Neuronal stem cell (in vitro differentiated cells): ENCODE measurements at regions not wholly inside any gene's neighbourhood (a gene's known extent, or its start where the extent isn't known, plus 50 kb on each side); places are given as distances from the start of the nearest gene placed in this dataset.

Experiments
- DNase-seq: peaks from one replicate; pipeline ENCODE4 v3.0.0-alpha.2; 2013; ENCODE audit warnings: low spot score
- H2AFZ ChIP-seq: one replicate; pipeline ENCODE4 v1.6.1; 2013; ENCODE audit warnings: mild to moderate bottlenecking, low read length, inconsistent platforms
- H2AK5ac ChIP-seq: 2 replicates; pipeline ENCODE4 v1.6.1; 2013; ENCODE audit warnings: low read depth, mild to moderate bottlenecking, inconsistent platforms, low read length, moderate library complexity, mixed read lengths
- H2BK120ac ChIP-seq: 2 replicates; pipeline ENCODE4 v1.6.1; 2013; ENCODE audit warnings: low read depth, mild to moderate bottlenecking, inconsistent platforms, low read length, moderate library complexity, mixed read lengths
- H2BK12ac ChIP-seq: one replicate; pipeline ENCODE4 v1.6.1; 2013; ENCODE audit warnings: low read length, inconsistent platforms
- H2BK15ac ChIP-seq: 2 replicates; pipeline ENCODE4 v1.6.1; 2013; ENCODE audit warnings: mild to moderate bottlenecking, low read length, inconsistent platforms, mixed read lengths
- H2BK5ac ChIP-seq: one replicate; pipeline ENCODE4 v1.6.1; 2013; ENCODE audit warnings: inconsistent platforms, mild to moderate bottlenecking, low read length, moderate library complexity
- H3K14ac ChIP-seq: one replicate; pipeline ENCODE4 v1.6.1; 2013; ENCODE audit warnings: low read length, inconsistent platforms
- H3K18ac ChIP-seq: 2 replicates; pipeline ENCODE4 v1.6.1; 2013; ENCODE audit warnings: low read length, inconsistent platforms
- H3K23ac ChIP-seq: 2 replicates; pipeline ENCODE4 v1.6.1; 2013; ENCODE audit warnings: low read depth, mild to moderate bottlenecking, mixed read lengths, low read length, inconsistent platforms; ENCODE audit not compliant: poor library complexity
- H3K27ac ChIP-seq: replicated peaks from 3 replicates; pipeline ENCODE4 v1.5.1; 2013; ENCODE audit warnings: low read length, inconsistent platforms
- H3K27me3 ChIP-seq, 3 experiments: 2 replicates each; pipeline ENCODE4 v1.6.1; 2013; ENCODE audit warnings: low read length in 3 of 3, mild to moderate bottlenecking in 2 of 3, inconsistent platforms in 1 of 3, low read depth in 1 of 3, mixed read lengths in 1 of 3, moderate library complexity in 1 of 3; ENCODE audit not compliant: control insufficient read depth in 3 of 3, insufficient read depth in 3 of 3
- H3K36me3 ChIP-seq, 2 donors: replicated peaks in 1 of 2; 2 replicates each; pipeline ENCODE4 v1.6.1; 2013; ENCODE audit warnings: low read length in 2 of 2; ENCODE audit not compliant: control insufficient read depth in 2 of 2, insufficient read depth in 2 of 2
- H3K4ac ChIP-seq: 2 replicates; pipeline ENCODE4 v1.6.1; 2013; ENCODE audit warnings: inconsistent platforms, mild to moderate bottlenecking, low read length, moderate library complexity
- H3K4me1 ChIP-seq, 2 donors: 1 replicate in 1 of 2; 2 replicates in 1 of 2; pipeline ENCODE4 v1.6.1; 2013; ENCODE audit warnings: low read length in 2 of 2, low read depth in 1 of 2; ENCODE audit not compliant: control insufficient read depth in 2 of 2, insufficient read depth in 1 of 2
- H3K4me2 ChIP-seq: one replicate; pipeline ENCODE4 v1.6.1; 2013; ENCODE audit warnings: mild to moderate bottlenecking, low read length, inconsistent platforms; ENCODE audit not compliant: insufficient read depth, poor library complexity, severe bottlenecking
- H3K4me3 ChIP-seq, 2 donors: 2 replicates each; pipeline ENCODE4 v1.5.1; 2013; ENCODE audit warnings: low read length in 2 of 2, mild to moderate bottlenecking in 2 of 2, inconsistent platforms in 1 of 2, moderate library complexity in 1 of 2
- H3K79me1 ChIP-seq: one replicate; pipeline ENCODE4 v1.6.1; 2013; ENCODE audit warnings: low read depth, mild to moderate bottlenecking, inconsistent platforms, low read length, moderate library complexity
- H3K9ac ChIP-seq: one replicate; pipeline ENCODE4 v1.6.1; 2013; ENCODE audit warnings: mild to moderate bottlenecking, low read depth, low read length, inconsistent platforms; ENCODE audit not compliant: poor library complexity
- H3K9me3 ChIP-seq, 2 donors: replicated peaks in 1 of 2; 2 replicates each; pipeline versions ENCODE3 to v1.6.1; 2013; ENCODE audit warnings: low read length in 2 of 2, mild to moderate bottlenecking in 2 of 2, inconsistent platforms in 1 of 2, low read depth in 1 of 2, mixed read lengths in 1 of 2, moderate library complexity in 1 of 2; ENCODE audit not compliant: control insufficient read depth in 2 of 2, insufficient read depth in 1 of 2
- H4K8ac ChIP-seq: one replicate; pipeline ENCODE4 v1.6.1; 2013; ENCODE audit warnings: low read depth, mild to moderate bottlenecking, inconsistent platforms, low read length, moderate library complexity
- H4K91ac ChIP-seq: one replicate; pipeline ENCODE4 v1.6.1; 2013; ENCODE audit warnings: low read length, low read depth, mild to moderate bottlenecking, inconsistent platforms; ENCODE audit not compliant: poor library complexity
- WGBS, 2 donors: extraction: QIAGEN DNeasy Blood & Tissue Kit; methylation state at CpG; one replicate each; pipeline ENCODE4 v1.1.7; 2013; ENCODE audit warnings: missing lambda C conversion rate in 2 of 2, mixed read lengths in 1 of 2; ENCODE audit not compliant: insufficient read length in 2 of 2, insufficient replicate concordance in 1 of 2; ENCODE audit errors: extremely low coverage in 2 of 2; 5-methylcytosine and 5-hydroxymethylcytosine counted together

GRCh38 chr5:142250119-142250518, 74.7 kb downstream of the SPRY4 start:
- Histone ChIP-seq H3K4me2 (no peak overlapping the region), H3K18ac (no peak overlapping the region), H2BK120ac (no peak overlapping the region), H2BK15ac (no peak overlapping the region), H4K8ac (no peak overlapping the region), H3K23ac (no peak overlapping the region), H2AK5ac (no peak overlapping the region), H3K36me3 (no peaks in the 10 kb centered on the region), H3K27me3 (no peaks in the 10 kb centered on the region), H3K4me1 (peaks cover 8 to 14% of the 10 kb centered on the region in 2 donors), H2AFZ (no peak overlapping the region), H4K91ac (no peak overlapping the region), H2BK12ac (no peak overlapping the region), H3K4me3 (no peak overlapping the region), H3K9ac (no peak overlapping the region), H3K27ac (no peak overlapping the region), H2BK5ac (no peak overlapping the region), H3K79me1 (no peaks in the 10 kb centered on the region), H3K4ac (no peak overlapping the region), H3K14ac (no peak overlapping the region), H3K9me3 (no peaks in the 10 kb centered on the region)
- DNase-seq = no peak

DNA sequence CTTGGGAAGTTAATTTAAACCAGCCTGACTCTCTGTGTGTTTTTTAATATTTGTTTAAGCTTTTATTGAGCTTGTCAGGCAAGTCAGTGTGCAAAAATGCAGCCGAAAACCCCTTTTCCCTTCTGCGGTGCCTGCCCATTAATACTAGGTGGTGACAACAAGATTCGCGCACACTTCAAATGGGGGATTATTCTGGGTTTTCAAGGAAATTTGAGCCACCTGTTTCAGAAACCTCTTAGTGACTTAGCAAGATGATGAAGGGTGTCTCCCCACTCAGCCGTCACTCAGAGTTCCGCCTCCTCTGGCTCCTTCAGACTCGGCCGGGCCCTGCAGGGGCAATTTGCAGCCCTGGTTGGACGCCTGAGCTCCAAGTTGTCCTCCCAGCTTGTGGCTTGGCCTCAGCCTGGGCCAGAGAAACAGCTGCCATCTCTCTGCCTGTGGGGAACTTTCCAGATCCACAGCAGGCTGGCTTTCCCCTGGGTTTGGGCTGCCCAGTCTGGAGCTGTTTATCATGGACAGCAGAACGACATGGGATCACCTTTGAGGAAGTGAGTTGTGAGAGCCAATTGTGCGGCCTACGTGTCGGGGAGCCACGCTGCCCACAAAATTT, 75.9 kb downstream of the SPRY4 start:
- H2AFZ ChIP-seq = peak overlapping the region; percentile 66
- no peaks in the 10 kb centered on the region for H3K27me3 ChIP-seq
- H3K9ac ChIP-seq = no peak overlapping the region
- H3K18ac ChIP-seq = peak overlapping the region; percentile 23
- H3K14ac ChIP-seq = no peak overlapping the region
- WGBS, 2 donors = no CpG with 5 or more reads among the region's 14 CpGs
- no peak overlapping the region for H2BK15ac ChIP-seq
- H3K4ac ChIP-seq = no peak overlapping the region
- no peak overlapping the region for H2BK12ac ChIP-seq
- no peak overlapping the region for H4K8ac ChIP-seq
- no peak overlapping the region for H4K91ac ChIP-seq
- H3K27ac ChIP-seq = peak overlapping the region; percentile 30
- H3K79me1 ChIP-seq = no peaks in the 10 kb centered on the region
- peaks cover 8 to 14% of the 10 kb centered on the region in 2 donors for H3K4me1 ChIP-seq
- H3K4me2 ChIP-seq = no peak overlapping the region
- H3K36me3 ChIP-seq = no peaks in the 10 kb centered on the region
- H3K23ac ChIP-seq = peak overlapping the region; percentile 2
- H2BK120ac ChIP-seq = no peak overlapping the region
- H2BK5ac ChIP-seq = no peak overlapping the region
- no peaks in the 10 kb centered on the region for H3K9me3 ChIP-seq
- H2AK5ac ChIP-seq = no peak overlapping the region
- no peak overlapping the region for H3K4me3 ChIP-seq
- DNase-seq = no peak

GRCh38 chr5:142246258-142246657, 78.6 kb downstream of the SPRY4 start:
- no peak overlapping the region for H3K23ac ChIP-seq
- H2AFZ ChIP-seq = peak overlapping the region; percentile 58
- peak overlapping the region; percentile 33 for H2BK12ac ChIP-seq
- no peaks in the 10 kb centered on the region for H3K36me3 ChIP-seq
- H3K27me3 ChIP-seq = no peaks in the 10 kb centered on the region
- no peak overlapping the region for H3K9ac ChIP-seq
- H3K4me2 ChIP-seq = no peak overlapping the region
- no peak overlapping the region for H3K4me3 ChIP-seq
- no peaks in the 10 kb centered on the region for H3K79me1 ChIP-seq
- peak overlapping the region; percentile 61 for H3K27ac ChIP-seq
- peak overlapping the region; percentile 2 for H2BK120ac ChIP-seq
- no peak overlapping the region for H4K8ac ChIP-seq
- peak overlapping the region; percentile 31 for H2BK15ac ChIP-seq
- H3K14ac ChIP-seq = no peak overlapping the region
- H3K4me1 ChIP-seq = peaks cover 8 to 14% of the 10 kb centered on the region in 2 donors
- no CpG with 5 or more reads among the region's 9 CpGs for WGBS, 2 donors
- H2BK5ac ChIP-seq = peak overlapping the region; percentile 30
- peaks cover 2 to 5% of the 10 kb centered on the region in 2 donors for H3K9me3 ChIP-seq
- H2AK5ac ChIP-seq = no peak overlapping the region
- DNase-seq = no peak
- no peak overlapping the region for H4K91ac ChIP-seq
- peak overlapping the region; percentile 76 for H3K18ac ChIP-seq
- no peak overlapping the region for H3K4ac ChIP-seq

DNA sequence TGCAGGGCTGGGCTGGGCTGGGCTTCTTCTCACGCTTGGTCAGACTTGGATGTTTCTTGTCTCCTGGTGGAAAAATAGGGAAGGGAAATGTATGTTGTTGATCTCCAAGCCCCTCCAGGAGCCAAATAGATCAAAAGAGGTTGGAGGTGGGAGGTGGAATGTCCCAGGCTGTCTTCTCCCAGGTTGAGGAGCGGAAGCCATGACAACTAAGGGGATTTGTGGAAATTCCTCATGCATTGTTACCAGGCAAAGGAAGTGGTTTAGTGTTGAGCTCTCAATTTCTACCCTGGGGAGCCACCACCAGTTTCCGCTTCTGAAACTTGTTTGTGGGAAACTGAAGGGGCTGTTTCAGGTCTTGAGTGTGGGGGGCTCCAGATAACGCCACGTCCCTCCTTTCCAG, 79.0 kb downstream of the SPRY4 start:
- no peak overlapping the region for H3K14ac ChIP-seq
- H3K18ac ChIP-seq = peak overlapping the region; percentile 68
- H3K36me3 ChIP-seq = no peaks in the 10 kb centered on the region
- whole genome bisulfite sequencing, 2 donors = no CpG with 5 or more reads among the region's 5 CpGs
- H2AK5ac ChIP-seq = no peak overlapping the region
- H3K27me3 ChIP-seq = no peaks in the 10 kb centered on the region
- no peak overlapping the region for H2BK15ac ChIP-seq
- H3K4me1 ChIP-seq = peaks cover 8 to 14% of the 10 kb centered on the region in 2 donors
- no peak overlapping the region for H3K23ac ChIP-seq
- no peak for DNase-seq
- H3K4me3 ChIP-seq = no peak overlapping the region
- no peak overlapping the region for H4K91ac ChIP-seq
- H2BK12ac ChIP-seq = no peak overlapping the region
- no peaks in the 10 kb centered on the region for H3K79me1 ChIP-seq
- no peak overlapping the region for H3K4me2 ChIP-seq
- H2AFZ ChIP-seq = peak overlapping the region; percentile 58
- peak overlapping the region; percentile 30 for H2BK5ac ChIP-seq
- H3K4ac ChIP-seq = no peak overlapping the region
- peaks cover 2 to 5% of the 10 kb centered on the region in 2 donors for H3K9me3 ChIP-seq
- H4K8ac ChIP-seq = no peak overlapping the region
- peak overlapping the region; percentile 2 for H2BK120ac ChIP-seq
- H3K27ac ChIP-seq = peak overlapping the region; percentile 61
- no peak overlapping the region for H3K9ac ChIP-seq
